A549 (cell line): ENCODE measurements at regions not wholly inside any gene's neighbourhood (a gene's known extent, or its start where the extent isn't known, plus 50 kb on each side); places are given as distances from the start of the nearest gene placed in this dataset.

Experiments used
- PHF8 ChIP-seq: fragments of 200-600 bp; sonication (generic); IDR thresholded peaks from 2 replicates; pipeline ENCODE4 v1.6.1; 2016; ENCODE audit warnings: low read depth, mild to moderate bottlenecking, antibody characterized with exemption, moderate library complexity, borderline replicate concordance
- TF ChIP-seq, protein P1 (sequence below): fragments of >200 bp; sonication (Bioruptor Twin); formaldehyde crosslinking; IDR thresholded peaks from 3 replicates; pipeline ENCODE4 v1.5.1; 2016
- TF ChIP-seq, protein P2 (sequence below): fragments of 200-600 bp; sonication (generic); IDR thresholded peaks from 2 replicates; pipeline ENCODE4 v1.6.1; 2016; ENCODE audit warnings: antibody characterized with exemption, mild to moderate bottlenecking, moderate library complexity

GRCh38 chr11:121924191-121924590 is 191.8 kb downstream of the BLID start:
- TF ChIP-seq, protein P1, sequence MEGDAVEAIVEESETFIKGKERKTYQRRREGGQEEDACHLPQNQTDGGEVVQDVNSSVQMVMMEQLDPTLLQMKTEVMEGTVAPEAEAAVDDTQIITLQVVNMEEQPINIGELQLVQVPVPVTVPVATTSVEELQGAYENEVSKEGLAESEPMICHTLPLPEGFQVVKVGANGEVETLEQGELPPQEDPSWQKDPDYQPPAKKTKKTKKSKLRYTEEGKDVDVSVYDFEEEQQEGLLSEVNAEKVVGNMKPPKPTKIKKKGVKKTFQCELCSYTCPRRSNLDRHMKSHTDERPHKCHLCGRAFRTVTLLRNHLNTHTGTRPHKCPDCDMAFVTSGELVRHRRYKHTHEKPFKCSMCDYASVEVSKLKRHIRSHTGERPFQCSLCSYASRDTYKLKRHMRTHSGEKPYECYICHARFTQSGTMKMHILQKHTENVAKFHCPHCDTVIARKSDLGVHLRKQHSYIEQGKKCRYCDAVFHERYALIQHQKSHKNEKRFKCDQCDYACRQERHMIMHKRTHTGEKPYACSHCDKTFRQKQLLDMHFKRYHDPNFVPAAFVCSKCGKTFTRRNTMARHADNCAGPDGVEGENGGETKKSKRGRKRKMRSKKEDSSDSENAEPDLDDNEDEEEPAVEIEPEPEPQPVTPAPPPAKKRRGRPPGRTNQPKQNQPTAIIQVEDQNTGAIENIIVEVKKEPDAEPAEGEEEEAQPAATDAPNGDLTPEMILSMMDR, result no peak
- TF ChIP-seq PHF8, result no peak
- TF ChIP-seq, protein P2, sequence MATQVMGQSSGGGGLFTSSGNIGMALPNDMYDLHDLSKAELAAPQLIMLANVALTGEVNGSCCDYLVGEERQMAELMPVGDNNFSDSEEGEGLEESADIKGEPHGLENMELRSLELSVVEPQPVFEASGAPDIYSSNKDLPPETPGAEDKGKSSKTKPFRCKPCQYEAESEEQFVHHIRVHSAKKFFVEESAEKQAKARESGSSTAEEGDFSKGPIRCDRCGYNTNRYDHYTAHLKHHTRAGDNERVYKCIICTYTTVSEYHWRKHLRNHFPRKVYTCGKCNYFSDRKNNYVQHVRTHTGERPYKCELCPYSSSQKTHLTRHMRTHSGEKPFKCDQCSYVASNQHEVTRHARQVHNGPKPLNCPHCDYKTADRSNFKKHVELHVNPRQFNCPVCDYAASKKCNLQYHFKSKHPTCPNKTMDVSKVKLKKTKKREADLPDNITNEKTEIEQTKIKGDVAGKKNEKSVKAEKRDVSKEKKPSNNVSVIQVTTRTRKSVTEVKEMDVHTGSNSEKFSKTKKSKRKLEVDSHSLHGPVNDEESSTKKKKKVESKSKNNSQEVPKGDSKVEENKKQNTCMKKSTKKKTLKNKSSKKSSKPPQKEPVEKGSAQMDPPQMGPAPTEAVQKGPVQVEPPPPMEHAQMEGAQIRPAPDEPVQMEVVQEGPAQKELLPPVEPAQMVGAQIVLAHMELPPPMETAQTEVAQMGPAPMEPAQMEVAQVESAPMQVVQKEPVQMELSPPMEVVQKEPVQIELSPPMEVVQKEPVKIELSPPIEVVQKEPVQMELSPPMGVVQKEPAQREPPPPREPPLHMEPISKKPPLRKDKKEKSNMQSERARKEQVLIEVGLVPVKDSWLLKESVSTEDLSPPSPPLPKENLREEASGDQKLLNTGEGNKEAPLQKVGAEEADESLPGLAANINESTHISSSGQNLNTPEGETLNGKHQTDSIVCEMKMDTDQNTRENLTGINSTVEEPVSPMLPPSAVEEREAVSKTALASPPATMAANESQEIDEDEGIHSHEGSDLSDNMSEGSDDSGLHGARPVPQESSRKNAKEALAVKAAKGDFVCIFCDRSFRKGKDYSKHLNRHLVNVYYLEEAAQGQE, result no peak
